ENCODE measurements at regions not wholly inside any gene's neighbourhood (a gene's known extent, or its start where the extent isn't known, plus 50 kb on each side); places are given as distances from the start of the nearest gene placed in this dataset.
"Not testable (repeated sequence)": the region's sequence is repeated elsewhere in the genome, so short reads cannot be mapped to it uniquely, and the experiment has no call there.

DNA sequence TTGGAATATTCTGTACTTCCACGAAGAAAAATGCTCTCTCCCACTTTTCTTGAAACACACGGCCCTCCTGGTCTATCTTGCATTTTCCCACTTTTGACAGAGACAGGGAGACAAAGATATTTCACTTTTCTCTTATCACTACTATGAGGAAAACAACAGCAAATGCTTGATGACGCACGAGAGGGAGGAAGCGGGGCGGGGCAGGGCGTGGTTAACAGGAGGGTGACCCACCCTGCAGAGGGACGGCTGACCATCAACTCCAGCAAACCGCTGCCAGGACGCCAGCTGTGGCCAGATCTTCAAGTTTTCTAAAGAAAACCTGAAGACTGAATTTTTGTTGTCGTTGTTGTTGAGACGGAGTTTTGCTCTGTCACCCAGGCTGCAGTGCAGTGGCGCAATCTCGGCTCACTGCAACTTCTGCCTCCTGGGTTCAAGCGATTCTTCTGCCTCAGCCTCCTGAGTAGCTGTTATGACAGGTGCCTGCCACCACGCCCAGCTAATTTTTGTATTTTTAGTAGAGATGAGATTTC lies 63.8 kb downstream of the NSUN5 start:
- TF ChIP-seq, protein P1, sequence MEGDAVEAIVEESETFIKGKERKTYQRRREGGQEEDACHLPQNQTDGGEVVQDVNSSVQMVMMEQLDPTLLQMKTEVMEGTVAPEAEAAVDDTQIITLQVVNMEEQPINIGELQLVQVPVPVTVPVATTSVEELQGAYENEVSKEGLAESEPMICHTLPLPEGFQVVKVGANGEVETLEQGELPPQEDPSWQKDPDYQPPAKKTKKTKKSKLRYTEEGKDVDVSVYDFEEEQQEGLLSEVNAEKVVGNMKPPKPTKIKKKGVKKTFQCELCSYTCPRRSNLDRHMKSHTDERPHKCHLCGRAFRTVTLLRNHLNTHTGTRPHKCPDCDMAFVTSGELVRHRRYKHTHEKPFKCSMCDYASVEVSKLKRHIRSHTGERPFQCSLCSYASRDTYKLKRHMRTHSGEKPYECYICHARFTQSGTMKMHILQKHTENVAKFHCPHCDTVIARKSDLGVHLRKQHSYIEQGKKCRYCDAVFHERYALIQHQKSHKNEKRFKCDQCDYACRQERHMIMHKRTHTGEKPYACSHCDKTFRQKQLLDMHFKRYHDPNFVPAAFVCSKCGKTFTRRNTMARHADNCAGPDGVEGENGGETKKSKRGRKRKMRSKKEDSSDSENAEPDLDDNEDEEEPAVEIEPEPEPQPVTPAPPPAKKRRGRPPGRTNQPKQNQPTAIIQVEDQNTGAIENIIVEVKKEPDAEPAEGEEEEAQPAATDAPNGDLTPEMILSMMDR (conservative IDR thresholded peaks at IDR 0.05; ENCODE audit: low read depth, low read length) = not testable (repeated sequence)
- TF ChIP-seq EZH2 (IDR thresholded peaks at IDR 0.05; ENCODE audit: borderline replicate concordance, low read depth, low read length, poor library complexity, severe bottlenecking) = not testable (repeated sequence)

Measured in A673 (cell line).